ENCODE measurements at regions not wholly inside any gene's neighbourhood (a gene's known extent, or its start where the extent isn't known, plus 50 kb on each side); places are given as distances from the start of the nearest gene placed in this dataset.

DNA sequence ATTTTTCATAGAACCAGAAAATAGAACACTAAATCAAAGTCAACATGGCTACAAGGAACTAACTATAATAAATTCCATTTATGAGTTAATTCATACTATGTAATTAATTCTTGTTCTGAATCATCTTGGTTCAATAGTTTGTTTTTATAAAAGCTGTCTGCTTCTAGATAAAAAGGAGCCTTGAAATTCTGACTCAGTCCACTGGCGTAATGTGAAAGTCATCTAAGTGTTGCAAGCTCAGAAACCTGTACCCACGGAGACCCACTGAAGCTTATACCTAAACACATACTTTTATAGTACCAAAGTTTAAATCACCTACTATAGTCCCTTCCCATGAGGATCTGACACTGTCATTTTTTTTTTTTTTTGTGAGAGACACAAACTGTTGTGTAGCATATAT lies 489.4 kb downstream of the SEMA3D start:
- TF ChIP-seq, protein P1, sequence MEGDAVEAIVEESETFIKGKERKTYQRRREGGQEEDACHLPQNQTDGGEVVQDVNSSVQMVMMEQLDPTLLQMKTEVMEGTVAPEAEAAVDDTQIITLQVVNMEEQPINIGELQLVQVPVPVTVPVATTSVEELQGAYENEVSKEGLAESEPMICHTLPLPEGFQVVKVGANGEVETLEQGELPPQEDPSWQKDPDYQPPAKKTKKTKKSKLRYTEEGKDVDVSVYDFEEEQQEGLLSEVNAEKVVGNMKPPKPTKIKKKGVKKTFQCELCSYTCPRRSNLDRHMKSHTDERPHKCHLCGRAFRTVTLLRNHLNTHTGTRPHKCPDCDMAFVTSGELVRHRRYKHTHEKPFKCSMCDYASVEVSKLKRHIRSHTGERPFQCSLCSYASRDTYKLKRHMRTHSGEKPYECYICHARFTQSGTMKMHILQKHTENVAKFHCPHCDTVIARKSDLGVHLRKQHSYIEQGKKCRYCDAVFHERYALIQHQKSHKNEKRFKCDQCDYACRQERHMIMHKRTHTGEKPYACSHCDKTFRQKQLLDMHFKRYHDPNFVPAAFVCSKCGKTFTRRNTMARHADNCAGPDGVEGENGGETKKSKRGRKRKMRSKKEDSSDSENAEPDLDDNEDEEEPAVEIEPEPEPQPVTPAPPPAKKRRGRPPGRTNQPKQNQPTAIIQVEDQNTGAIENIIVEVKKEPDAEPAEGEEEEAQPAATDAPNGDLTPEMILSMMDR (IDR thresholded peaks at IDR 0.05) = no peak
- TF ChIP-seq POLR2A (IDR thresholded peaks at IDR 0.05) = no peak
